Mesenchymal stem cell (in vitro differentiated cells and primary cell): ENCODE measurements at regions not wholly inside any gene's neighbourhood (a gene's known extent, or its start where the extent isn't known, plus 50 kb on each side); places are given as distances from the start of the nearest gene placed in this dataset.

Experiments
- DNase-seq: peaks from one replicate; pipeline ENCODE4 v3.0.0-alpha.2; 2013
- H2AFZ ChIP-seq: one replicate; pipeline ENCODE4 v1.6.1; 2013; ENCODE audit warnings: low read depth, mild to moderate bottlenecking, control low read depth, inconsistent platforms, low read length, moderate library complexity
- H2AK5ac ChIP-seq: 2 replicates; pipeline ENCODE4 v1.6.1; 2013; ENCODE audit warnings: low read length, moderate library complexity, mild to moderate bottlenecking, inconsistent platforms; ENCODE audit not compliant: severe bottlenecking
- H2BK120ac ChIP-seq: one replicate; pipeline ENCODE4 v1.6.1; 2013; ENCODE audit warnings: low read depth, mild to moderate bottlenecking, inconsistent platforms, low read length, moderate library complexity
- H2BK12ac ChIP-seq, 2 experiments: one replicate each; pipeline ENCODE4 v1.6.1; 2013; ENCODE audit warnings: inconsistent platforms in 2 of 2, low read length in 2 of 2, mild to moderate bottlenecking in 2 of 2, moderate library complexity in 2 of 2, control low read depth in 1 of 2
- H2BK15ac ChIP-seq: one replicate; pipeline ENCODE4 v1.6.1; 2013; ENCODE audit warnings: mild to moderate bottlenecking, low read depth, inconsistent platforms; ENCODE audit not compliant: poor library complexity, severe bottlenecking
- H2BK5ac ChIP-seq: 2 replicates; pipeline ENCODE4 v1.6.1; 2013; ENCODE audit warnings: low read depth, mild to moderate bottlenecking, low read length, control low read depth, inconsistent platforms; ENCODE audit not compliant: poor library complexity, severe bottlenecking
- H3K14ac ChIP-seq, 2 experiments: one replicate each; pipeline ENCODE4 v1.6.1; 2013; ENCODE audit warnings: inconsistent platforms in 2 of 2, low read length in 2 of 2, control low read depth in 1 of 2, mild to moderate bottlenecking in 1 of 2, moderate library complexity in 1 of 2
- H3K18ac ChIP-seq, 2 experiments: one replicate each; pipeline ENCODE4 v1.6.1; 2013; ENCODE audit warnings: inconsistent platforms in 2 of 2, low read length in 2 of 2, control low read depth in 1 of 2, low read depth in 1 of 2, mild to moderate bottlenecking in 1 of 2
- H3K23ac ChIP-seq, 2 experiments: one replicate each; pipeline ENCODE4 v1.6.1; 2013; ENCODE audit warnings: inconsistent platforms in 2 of 2, low read length in 2 of 2, mild to moderate bottlenecking in 2 of 2, moderate library complexity in 2 of 2, control low read depth in 1 of 2
- H3K27ac ChIP-seq: 2 replicates; pipeline ENCODE4 v1.5.1; 2013; ENCODE audit warnings: mild to moderate bottlenecking, moderate library complexity, low read length, control low read depth, inconsistent platforms; ENCODE audit not compliant: poor library complexity, severe bottlenecking
- H3K27me3 ChIP-seq, 2 experiments: 2 replicates each; pipeline versions ENCODE4 v1.6.1 to v1.7.0; 2013; ENCODE audit warnings: low read length in 2 of 2, mild to moderate bottlenecking in 2 of 2, moderate library complexity in 2 of 2, control low read depth in 1 of 2, inconsistent platforms in 1 of 2; ENCODE audit not compliant: control insufficient read depth in 1 of 2, insufficient read depth in 1 of 2
- H3K36me3 ChIP-seq, 2 experiments: 2 replicates each; pipeline versions ENCODE4 v1.6.1 to v1.7.0; 2013; ENCODE audit warnings: low read length in 2 of 2, control low read depth in 1 of 2, inconsistent platforms in 1 of 2, low read depth in 1 of 2, mild to moderate bottlenecking in 1 of 2; ENCODE audit not compliant: insufficient read depth in 2 of 2, control insufficient read depth in 1 of 2
- H3K4ac ChIP-seq, 2 experiments: one replicate each; pipeline ENCODE4 v1.6.1; 2013; ENCODE audit warnings: inconsistent platforms in 2 of 2, low read length in 2 of 2, mild to moderate bottlenecking in 2 of 2, moderate library complexity in 2 of 2, control low read depth in 1 of 2, low read depth in 1 of 2
- H3K4me1 ChIP-seq: 2 replicates; pipeline ENCODE4 v1.6.1; 2013; ENCODE audit warnings: low read depth, low read length, control low read depth; ENCODE audit not compliant: control insufficient read depth, insufficient read depth
- H3K4me2 ChIP-seq: 2 replicates; pipeline ENCODE4 v1.6.1; 2013; ENCODE audit warnings: low read length, mild to moderate bottlenecking, inconsistent platforms; ENCODE audit not compliant: poor library complexity, severe bottlenecking
- H3K4me3 ChIP-seq, 2 experiments: 2 replicates each; pipeline versions ENCODE4 v1.5.1 to v1.7.0; 2013; ENCODE audit warnings: low read length in 2 of 2, mild to moderate bottlenecking in 2 of 2, control low read depth in 1 of 2, low read depth in 1 of 2; ENCODE audit not compliant: insufficient read depth in 1 of 2
- H3K79me1 ChIP-seq: replicated peaks from 2 replicates; pipeline ENCODE4 v1.6.1; 2013; ENCODE audit warnings: mild to moderate bottlenecking, control low read depth, low read length, inconsistent platforms; ENCODE audit not compliant: poor library complexity, severe bottlenecking
- H3K9ac ChIP-seq: 2 replicates; pipeline ENCODE4 v1.7.0; 2013; ENCODE audit warnings: mild to moderate bottlenecking, low read length, moderate library complexity
- H3K9me3 ChIP-seq: 2 replicates; pipeline ENCODE4 v1.7.0; 2013; ENCODE audit warnings: mild to moderate bottlenecking, low read length; ENCODE audit not compliant: control insufficient read depth
- H4K8ac ChIP-seq: one replicate; pipeline ENCODE4 v1.6.1; 2013; ENCODE audit warnings: inconsistent platforms, mild to moderate bottlenecking, low read length, moderate library complexity
- H4K91ac ChIP-seq: one replicate; pipeline ENCODE4 v1.6.1; 2013; ENCODE audit warnings: mild to moderate bottlenecking, low read length, inconsistent platforms
- WGBS: methylation state at CpG from one replicate; pipeline ENCODE4 v1.1.7; 2013; ENCODE audit warnings: mixed read lengths; 5-methylcytosine and 5-hydroxymethylcytosine counted together

- H3K14ac ChIP-seq = no peak overlapping the region
- H2AK5ac ChIP-seq = no peak overlapping the region
- no peak overlapping the region for H3K23ac ChIP-seq
- no peak overlapping the region for H4K91ac ChIP-seq
- H3K9ac ChIP-seq = no peak overlapping the region
- no peaks in the 10 kb centered on the region for H3K27me3 ChIP-seq
- H2BK120ac ChIP-seq = no peak overlapping the region
- no peak overlapping the region for H2AFZ ChIP-seq
- H3K18ac ChIP-seq = no peak overlapping the region
- no peak overlapping the region for H3K4ac ChIP-seq
- H3K36me3 ChIP-seq = no peaks in the 10 kb centered on the region
- H2BK5ac ChIP-seq = no peak overlapping the region
- H4K8ac ChIP-seq = no peak overlapping the region
- H3K4me2 ChIP-seq = no peak overlapping the region
- DNase-seq = no peak
- no peaks in the 10 kb centered on the region for H3K9me3 ChIP-seq
- no peak overlapping the region for H3K27ac ChIP-seq
- H2BK15ac ChIP-seq = no peak overlapping the region
- no peaks in the 10 kb centered on the region for H3K79me1 ChIP-seq
- H3K4me1 ChIP-seq = peaks cover 2% of the 10 kb centered on the region
- H3K4me3 ChIP-seq = no peak overlapping the region
- WGBS = 90% methylated on average over 2 of the region's 2 CpGs
- no peak overlapping the region for H2BK12ac ChIP-seq
Measured at GRCh38 chr5:125465703-125466102, 719.3 kb upstream of the ZNF608 start.

DNA sequence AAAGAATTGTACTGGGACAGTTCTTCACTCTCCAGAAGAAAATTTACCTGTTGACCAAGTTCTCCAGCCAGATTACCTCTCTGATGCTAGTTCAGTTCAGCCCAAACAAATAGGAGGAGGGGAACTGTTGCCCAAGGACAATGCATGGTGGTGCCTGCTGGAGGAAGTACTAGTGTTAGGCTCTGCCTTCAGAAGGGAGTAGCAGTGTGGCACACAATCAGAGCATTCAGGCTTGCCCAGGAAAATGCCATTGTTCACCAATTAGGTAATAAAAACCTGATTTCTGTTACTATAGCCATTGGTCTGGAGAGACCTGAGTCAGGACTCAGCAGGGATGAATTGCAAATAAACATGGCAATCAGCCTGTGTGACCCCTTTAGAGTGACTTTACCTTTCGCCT, 720.8 kb upstream of the ZNF608 start:
- Histone ChIP-seq H3K4me3 (no peak overlapping the region), H3K27me3 (no peaks in the 10 kb centered on the region), H3K23ac (no peak overlapping the region), H3K4ac (no peak overlapping the region), H3K36me3 (no peaks in the 10 kb centered on the region), H2BK12ac (peak overlapping the region in 1 of 2 experiments; percentile 37), H3K14ac (peak overlapping the region in 1 of 2 experiments; percentile 3), H2BK120ac (no peak overlapping the region), H4K8ac (no peak overlapping the region), H2BK5ac (no peak overlapping the region), H3K4me2 (no peak overlapping the region), H3K4me1 (peaks cover 2% of the 10 kb centered on the region), H4K91ac (peak overlapping the region; percentile 41), H3K18ac (no peak overlapping the region), H2AFZ (no peak overlapping the region), H3K79me1 (no peaks in the 10 kb centered on the region), H2AK5ac (no peak overlapping the region), H3K27ac (no peak overlapping the region), H3K9ac (no peak overlapping the region), H2BK15ac (no peak overlapping the region), H3K9me3 (no peaks in the 10 kb centered on the region)
- WGBS = no CpG with 5 or more reads among the region's 1 CpG
- no peak for DNase-seq

- H3K18ac ChIP-seq = no peak overlapping the region
- H2AK5ac ChIP-seq = no peak overlapping the region
- H3K9ac ChIP-seq = no peak overlapping the region
- no peak overlapping the region for H3K4me2 ChIP-seq
- H3K79me1 ChIP-seq = no peaks in the 10 kb centered on the region
- H3K27me3 ChIP-seq = no peaks in the 10 kb centered on the region
- no peaks in the 10 kb centered on the region for H3K9me3 ChIP-seq
- H3K27ac ChIP-seq = no peak overlapping the region
- no peaks in the 10 kb centered on the region for H3K36me3 ChIP-seq
- H2BK120ac ChIP-seq = no peak overlapping the region
- no peak overlapping the region for H2AFZ ChIP-seq
- no peak overlapping the region for H2BK15ac ChIP-seq
- no peak overlapping the region for H3K4me3 ChIP-seq
- H3K4ac ChIP-seq = no peak overlapping the region
- H2BK12ac ChIP-seq = no peak overlapping the region
- no peak overlapping the region for H3K14ac ChIP-seq
- no peak overlapping the region for H4K91ac ChIP-seq
- H3K23ac ChIP-seq = no peak overlapping the region
- H3K4me1 ChIP-seq = peaks cover 2% of the 10 kb centered on the region
- WGBS = 100% methylated on average over 1 of the region's 2 CpGs
- no peak overlapping the region for H4K8ac ChIP-seq
- no peak overlapping the region for H2BK5ac ChIP-seq
- DNase-seq = no peak
Measured at GRCh38 chr5:125470280-125470902, 724.0 kb upstream of the ZNF608 start.

GRCh38 chr5:125476901-125477585, 730.6 kb upstream of the ZNF608 start:
- H4K91ac ChIP-seq = no peak overlapping the region
- H3K4ac ChIP-seq = no peak overlapping the region
- no peak overlapping the region for H2AK5ac ChIP-seq
- H3K18ac ChIP-seq = no peak overlapping the region
- H4K8ac ChIP-seq = no peak overlapping the region
- 77% methylated on average over 3 of the region's 3 CpGs for whole genome bisulfite sequencing
- H2BK12ac ChIP-seq = no peak overlapping the region
- H3K23ac ChIP-seq = no peak overlapping the region
- no peak overlapping the region for H3K14ac ChIP-seq
- H2BK5ac ChIP-seq = no peak overlapping the region
- no peaks in the 10 kb centered on the region for H3K27me3 ChIP-seq
- H3K27ac ChIP-seq = no peak overlapping the region
- no peak overlapping the region for H3K4me3 ChIP-seq
- no peak for DNase-seq
- H3K4me1 ChIP-seq = no peaks in the 10 kb centered on the region
- no peak overlapping the region for H3K9ac ChIP-seq
- no peak overlapping the region for H3K4me2 ChIP-seq
- no peak overlapping the region for H2AFZ ChIP-seq
- no peak overlapping the region for H2BK15ac ChIP-seq
- H3K9me3 ChIP-seq = no peaks in the 10 kb centered on the region
- no peak overlapping the region for H2BK120ac ChIP-seq
- no peaks in the 10 kb centered on the region for H3K79me1 ChIP-seq
- no peaks in the 10 kb centered on the region for H3K36me3 ChIP-seq
